ENCODE measurements at regions not wholly inside any gene's neighbourhood (a gene's known extent, or its start where the extent isn't known, plus 50 kb on each side); places are given as distances from the start of the nearest gene placed in this dataset.

- H3K4me3 ChIP-seq (ENCODE audit: low read depth, low read length): no peak overlapping the region
- DNase-seq (ENCODE audit: low read depth): no peak
- TF ChIP-seq CTCF (IDR thresholded peaks at IDR 0.05; ENCODE audit: insufficient read depth, low read depth, low read length): no peak
Measured at GRCh38 chr5:159508344-159508743, 178.1 kb upstream of the IL12B start.

- DNase-seq (ENCODE audit: low read depth): no peak
- no peak for TF ChIP-seq CTCF (IDR thresholded peaks at IDR 0.05; ENCODE audit: insufficient read depth, low read depth, low read length)
Measured at GRCh38 chr5:159509002-159509660, 178.8 kb upstream of the IL12B start.

GRCh38 chr5:159510282-159510681, 180.0 kb upstream of the IL12B start:
- DNase-seq (ENCODE audit: low read depth): peak; percentile 52
- no peak for TF ChIP-seq CTCF (IDR thresholded peaks at IDR 0.05; ENCODE audit: insufficient read depth, low read depth, low read length)
- H3K4me3 ChIP-seq (ENCODE audit: low read depth, low read length): no peak overlapping the region

More at GRCh38 chr5:159509002-159509660, 178.8 kb upstream of the IL12B start:
- no peak overlapping the region for H3K4me3 ChIP-seq (ENCODE audit: low read depth, low read length)

- DNase-seq (ENCODE audit: low read depth): no peak
- H3K4me3 ChIP-seq (ENCODE audit: low read depth, low read length): no peak overlapping the region
- TF ChIP-seq CTCF (IDR thresholded peaks at IDR 0.05; ENCODE audit: insufficient read depth, low read depth, low read length): no peak
Measured at GRCh38 chr5:159511570-159511969, 181.3 kb upstream of the IL12B start.

GRCh38 chr5:159512064-159512463, 181.8 kb upstream of the IL12B start:
- H3K4me3 ChIP-seq (ENCODE audit: low read depth, low read length): no peak overlapping the region
- no peak for DNase-seq (ENCODE audit: low read depth)
- no peak for TF ChIP-seq CTCF (IDR thresholded peaks at IDR 0.05; ENCODE audit: insufficient read depth, low read depth, low read length)

- peak; percentile 38 for DNase-seq (ENCODE audit: low read depth)
- no peak for TF ChIP-seq CTCF (IDR thresholded peaks at IDR 0.05; ENCODE audit: insufficient read depth, low read depth, low read length)
- H3K4me3 ChIP-seq (ENCODE audit: low read depth, low read length): no peak overlapping the region
Measured at GRCh38 chr5:159514229-159514810, 184.0 kb upstream of the IL12B start.

Data from fibroblast of villous mesenchyme (primary cell).